NCI-H345 treated with DMSO at 0.1 percent for 48 hours (cell line): ENCODE measurements at regions not wholly inside any gene's neighbourhood (a gene's known extent, or its start where the extent isn't known, plus 50 kb on each side); places are given as distances from the start of the nearest gene placed in this dataset.
"Not testable (repeated sequence)": the region's sequence is repeated elsewhere in the genome, so short reads cannot be mapped to it uniquely, and the experiment has no call there.

ENCODE experiments used
- DNase-seq: peaks from one replicate; lab custom pipeline; 2025; ENCODE audit not compliant: unreplicated experiment; lab: John Stamatoyannopoulos, UW

- DNase-seq: no peak
These were observed 125.5 kb upstream of the CIBAR2 start for GRCh38 chr16:85237817-85238216.

- DNase-seq: no peak
These were observed 126.0 kb upstream of the CIBAR2 start for GRCh38 chr16:85238233-85238647.

- DNase-seq: no peak
These were observed 127.0 kb upstream of the CIBAR2 start for GRCh38 chr16:85239239-85239638.

GRCh38 chr16:85239871-85240270, 127.6 kb upstream of the CIBAR2 start:
- no peak for DNase-seq

- no peak for DNase-seq
These were observed 129.0 kb upstream of the CIBAR2 start for GRCh38 chr16:85240982-85241924.

- DNase-seq: no peak
These were observed 129.9 kb upstream of the CIBAR2 start for GRCh38 chr16:85242140-85242539.

- no peak for DNase-seq
These were observed 131.0 kb upstream of the CIBAR2 start for GRCh38 chr16:85243308-85243707.

GRCh38 chr16:85244452-85244851, 132.2 kb upstream of the CIBAR2 start:
- not testable (repeated sequence) for DNase-seq

GRCh38 chr16:85245307-85246172, 133.3 kb upstream of the CIBAR2 start:
- DNase-seq: peak; percentile 44

- no peak for DNase-seq
These were observed 134.2 kb upstream of the CIBAR2 start for GRCh38 chr16:85246473-85246872.

- no peak for DNase-seq
These were observed 134.7 kb upstream of the CIBAR2 start for GRCh38 chr16:85246973-85247372.

GRCh38 chr16:85248342-85248741, 136.1 kb upstream of the CIBAR2 start:
- DNase-seq: no peak

- no peak for DNase-seq
These were observed 136.6 kb upstream of the CIBAR2 start for GRCh38 chr16:85248857-85249256.

GRCh38 chr16:85249418-85250146, 137.3 kb upstream of the CIBAR2 start:
- no peak for DNase-seq

- no peak for DNase-seq
These were observed 137.8 kb upstream of the CIBAR2 start for GRCh38 chr16:85250147-85250463.

- DNase-seq: no peak
These were observed 138.4 kb upstream of the CIBAR2 start for GRCh38 chr16:85250609-85251223.

GRCh38 chr16:85251225-85251760, 139.0 kb upstream of the CIBAR2 start:
- no peak for DNase-seq

- no peak for DNase-seq
These were observed 139.7 kb upstream of the CIBAR2 start for GRCh38 chr16:85252014-85252413.

- DNase-seq: no peak
These were observed 140.2 kb upstream of the CIBAR2 start for GRCh38 chr16:85252461-85252860.

GRCh38 chr16:85253084-85253941, 141.0 kb upstream of the CIBAR2 start:
- no peak for DNase-seq
